Heart left ventricle (tissue), 16 donors: ENCODE measurements at regions not wholly inside any gene's neighbourhood (a gene's known extent, or its start where the extent isn't known, plus 50 kb on each side); places are given as distances from the start of the nearest gene placed in this dataset.

Source experiments
- ATAC-seq, 4 donors: fragments of 200-7000 bp; cut with Tn5 transposase; one replicate each; pipeline ENCODE4 v1.9.1; 2020 to 2022; ENCODE audit warnings: moderate library complexity in 4 of 4, mild to moderate bottlenecking in 3 of 4, moderate number of reproducible peaks in 1 of 4
- DNase-seq, 5 donors: peaks; one replicate each; pipeline ENCODE4 v3.0.0-alpha.2; 2020
- H3K27ac ChIP-seq, 12 donors: fragments of 200-600 bp; sonication (generic) in 4 of 12; one replicate each; pipeline versions ENCODE4 v1.5.0 to v1.8.0; 2016 to 2022; ENCODE audit warnings: mild to moderate bottlenecking in 2 of 12
- H3K27me3 ChIP-seq, 9 donors: fragments of 200-600 bp; sonication (generic) in 2 of 9; one replicate each; pipeline versions ENCODE4 v1.5.1 to v1.8.0; 2016 to 2022; ENCODE audit warnings: mild to moderate bottlenecking in 3 of 9
- H3K36me3 ChIP-seq, 9 donors: fragments of 200-600 bp; sonication (generic) in 2 of 9; one replicate each; pipeline versions ENCODE4 v1.5.0 to v1.8.0; 2018 to 2022; ENCODE audit warnings: mild to moderate bottlenecking in 2 of 9
- H3K4me1 ChIP-seq, 12 donors: fragments of 200-600 bp; sonication (generic) in 4 of 12; one replicate each; pipeline versions ENCODE4 v1.5.0 to v1.8.0; 2016 to 2022; ENCODE audit warnings: mild to moderate bottlenecking in 3 of 12
- H3K4me3 ChIP-seq, 12 donors: fragments of 200-600 bp; sonication (generic) in 4 of 12; one replicate each; pipeline versions ENCODE4 v1.5.0 to v1.8.0; 2017 to 2022; ENCODE audit warnings: mild to moderate bottlenecking in 9 of 12, moderate library complexity in 4 of 12
- H3K9me3 ChIP-seq, 12 donors: fragments of 200-600 bp; sonication (generic) in 4 of 12; one replicate each; pipeline versions ENCODE4 v1.5.0 to v1.8.0; 2016 to 2022; ENCODE audit warnings: mild to moderate bottlenecking in 1 of 12
- CTCF ChIP-seq, 12 donors: fragments of 200-600 bp; sonication (generic) in 4 of 12; IDR thresholded peaks; one replicate each; pipeline versions ENCODE4 v1.5.0 to v1.8.0; 2018 to 2022; ENCODE audit warnings: antibody characterized with exemption in 12 of 12, mild to moderate bottlenecking in 5 of 12
- POLR2A ChIP-seq, 2 donors: fragments of 450-650 bp; IDR thresholded peaks; one replicate each; pipeline ENCODE4 v1.6.1; 2017; ENCODE audit warnings: antibody characterized with exemption in 2 of 2, mild to moderate bottlenecking in 2 of 2, moderate library complexity in 2 of 2
- WGBS, 4 donors: extraction: QIAGEN DNeasy Blood & Tissue Kit in 2 of 4; methylation state at CpG; one replicate each; pipeline versions ENCODE4 v1.1.5 to v1.1.7; 2013 to 2018; 5-methylcytosine and 5-hydroxymethylcytosine counted together
- intact Hi-C, 10 donors: fragments of 100-400 bp; cut with DNase I; formaldehyde crosslinking; loops; one replicate each; pipeline versions ENCODE4 v1.11.1 to v1.14.2; 2022
- donor health status: ischemic (EF 13 %, LVEDD 7.1; RV severe dilation, severe dysfunction).
- donor health status: healthy with polysubstance abuse.
- donor health status: DM: no; HTN: yes; CAD: no.
- donor health status: DM: no; HTN: no; CAD: no.
- donor health status: ischemic (EF 25% LVEDD 6.9; RV normal size, moderate dysfunction).
- donor health status: ischemic (EF 25% LVEDD 5.7; RV mildly dilated, moderate dysfunction).
- donor health status: healthy.
- donor health status: DM: yes; HTN: yes; CAD: no.
- donor health status: ischemic (EF 35%, LVEDD 5.7; RV mildly dilated, moderate dysfunction).
- donor health status: nonischemic (EF 11% LVEDD 7.7; RV severe dilation, severe dysfunction).
- donor health status: DM: yes; HTN: yes; CAD: no.
- donor health status: PGD.
- donor health status: ischemic (EF 29% LVEDD 5.4; RV normal size, mild dysfunction).
- donor health status: nonischemic (EF 23%, LVEDD 6.1; RV moderate dilation, normal function).

- DNase-seq (no peak), ATAC-seq (no peak)
- TF ChIP-seq POLR2A (IDR thresholded peaks at IDR 0.05) (no peak), CTCF (IDR thresholded peaks at IDR 0.05) (no peak)
- Histone ChIP-seq H3K4me1 (no peaks in the 10 kb centered on the region), H3K36me3 (no peaks in the 10 kb centered on the region), H3K27me3 (peaks cover 0 to 15% (median 0%) of the 10 kb centered on the region in 9 donors), H3K9me3 (no peaks in the 10 kb centered on the region), H3K4me3 (no peak overlapping the region), H3K27ac (no peak overlapping the region)
- intact Hi-C loops, result no loop called here
- 75 to 87% (median 80%) methylated on average over 14 of the region's 14 CpGs for WGBS, 4 donors
Observed at GRCh38 chr20:56885521-56885920, 256.4 kb downstream of the TFAP2C start.

- WGBS, 4 donors, result 75 to 80% (median 78%) methylated on average over 11 of the region's 11 CpGs
- DNase-seq (no peak), ATAC-seq (no peak)
- Histone ChIP-seq H3K36me3 (no peaks in the 10 kb centered on the region), H3K27ac (no peak overlapping the region), H3K9me3 (no peaks in the 10 kb centered on the region), H3K4me3 (no peak overlapping the region), H3K27me3 (peaks cover 0 to 11% (median 0%) of the 10 kb centered on the region in 9 donors), H3K4me1 (no peaks in the 10 kb centered on the region)
- TF ChIP-seq POLR2A (IDR thresholded peaks at IDR 0.05) (no peak), CTCF (IDR thresholded peaks at IDR 0.05) (no peak)
- intact Hi-C loops, result no loop called here
Observed at GRCh38 chr20:56890011-56890410, 260.9 kb downstream of the TFAP2C start.

- Histone ChIP-seq H3K4me3 (no peak overlapping the region), H3K4me1 (no peaks in the 10 kb centered on the region), H3K9me3 (no peaks in the 10 kb centered on the region), H3K27ac (no peak overlapping the region), H3K36me3 (no peaks in the 10 kb centered on the region), H3K27me3 (peaks cover 0 to 18% (median 1%) of the 10 kb centered on the region in 9 donors)
- no peak for TF ChIP-seq CTCF (IDR thresholded peaks at IDR 0.05)
- TF ChIP-seq POLR2A (IDR thresholded peaks at IDR 0.05), result no peak
- intact Hi-C loops, result no loop called here
- ATAC-seq, result no peak
- no peak for DNase-seq
- 25 to 43% (median 27%) methylated on average over 8 of the region's 8 CpGs for WGBS, 4 donors
Observed at GRCh38 chr20:56893226-56893917, 264.3 kb downstream of the TFAP2C start.

GRCh38 chr20:56896447-56896846 is 267.3 kb downstream of the TFAP2C start:
- Histone ChIP-seq H3K36me3 (no peaks in the 10 kb centered on the region), H3K9me3 (peaks cover 0 to 5% (median 0%) of the 10 kb centered on the region in 12 donors), H3K27ac (no peak overlapping the region), H3K4me3 (no peak overlapping the region), H3K4me1 (no peaks in the 10 kb centered on the region), H3K27me3 (peaks cover 0 to 18% (median 3%) of the 10 kb centered on the region in 9 donors)
- intact Hi-C loops, result no loop called here
- no peak for TF ChIP-seq CTCF (IDR thresholded peaks at IDR 0.05)
- TF ChIP-seq POLR2A (IDR thresholded peaks at IDR 0.05), result no peak
- DNase-seq (no peak), ATAC-seq (no peak)
- 87 to 96% (median 92%) methylated on average over 7 of the region's 7 CpGs for WGBS, 4 donors
